SIG-M5 (cell line): ENCODE measurements at regions not wholly inside any gene's neighbourhood (a gene's known extent, or its start where the extent isn't known, plus 50 kb on each side); places are given as distances from the start of the nearest gene placed in this dataset.

Experiments used
- DNase-seq: peaks from one replicate; lab custom pipeline; 2025; lab: John Stamatoyannopoulos, UW

DNA sequence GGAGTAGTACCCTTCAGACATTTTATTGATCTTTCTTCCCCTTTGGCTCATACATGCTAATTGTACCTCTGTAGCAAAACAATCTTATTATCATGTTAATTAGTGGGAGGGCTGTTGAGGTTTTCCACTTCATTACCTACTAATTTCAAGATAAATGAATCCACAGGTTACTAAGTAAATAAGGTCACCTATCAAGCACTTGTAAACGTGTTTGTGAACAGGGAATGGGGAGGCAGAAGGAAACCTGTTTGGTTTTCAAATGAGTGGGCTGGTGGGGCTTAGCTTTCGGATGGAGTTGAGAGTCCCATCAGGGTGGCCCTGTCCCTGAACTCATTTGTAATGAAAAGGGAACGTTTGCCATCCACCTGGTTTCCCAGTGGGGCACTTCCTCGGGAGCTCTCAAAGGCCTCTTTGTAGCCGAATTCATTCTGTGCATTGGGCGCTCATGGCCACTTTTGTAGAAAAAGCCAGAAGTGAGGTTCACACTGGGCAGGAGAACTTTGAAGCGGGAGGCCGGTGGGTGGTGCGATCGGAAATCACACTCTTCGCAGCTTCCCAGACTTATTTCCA is 419.8 kb upstream of the NR2F2 start:
- DNase-seq, result no peak

DNA sequence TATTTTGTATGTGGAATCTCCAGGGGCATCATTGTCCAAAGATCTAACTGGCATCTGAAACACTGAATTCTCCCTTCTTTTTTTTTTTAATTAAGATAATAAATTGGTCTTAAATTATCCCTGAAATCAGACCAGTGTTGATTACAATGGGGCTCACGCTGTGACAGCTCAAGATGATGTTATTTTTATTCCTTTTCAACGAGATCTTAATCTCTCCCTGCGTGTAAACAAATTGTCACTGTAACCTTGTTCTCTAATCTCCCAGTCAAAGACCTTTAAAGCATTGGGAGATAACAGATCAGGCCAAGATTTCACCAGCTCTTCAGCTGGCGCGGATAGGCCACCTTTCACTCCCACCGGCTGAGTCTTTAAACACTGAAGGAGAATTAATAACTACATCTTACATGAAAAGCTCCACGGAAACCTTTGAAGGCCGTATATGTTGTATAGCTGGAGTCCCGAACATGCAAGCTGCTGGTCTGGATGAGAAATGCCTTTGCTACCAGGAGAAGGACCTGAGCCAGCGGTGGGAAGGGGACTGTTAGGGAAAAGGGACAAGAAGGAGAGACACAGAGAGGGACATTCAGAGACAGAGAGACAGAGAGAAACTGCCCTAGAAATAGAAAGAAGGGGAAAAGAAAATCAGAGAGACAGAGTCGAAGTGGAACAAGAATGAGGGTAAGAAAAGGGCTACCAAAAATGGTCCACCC is 418.8 kb upstream of the NR2F2 start:
- DNase-seq, result no peak

DNA sequence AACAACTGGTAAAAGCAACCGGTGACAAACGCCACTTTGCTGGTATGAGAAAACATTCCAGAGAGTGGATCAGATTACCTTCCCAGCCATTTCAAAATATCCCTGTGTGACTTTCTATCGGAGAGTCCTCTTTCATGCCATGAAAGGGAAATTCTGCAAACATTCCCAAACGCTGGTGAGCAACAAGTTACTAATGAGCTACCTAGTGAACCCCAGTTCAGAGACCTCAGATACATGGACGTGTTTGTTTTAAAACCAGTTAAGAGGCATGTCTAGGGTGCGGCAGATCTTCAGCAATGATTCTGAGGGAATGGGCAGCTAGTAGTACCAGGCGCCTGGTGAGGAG is 418.2 kb upstream of the NR2F2 start:
- no peak for DNase-seq

DNA sequence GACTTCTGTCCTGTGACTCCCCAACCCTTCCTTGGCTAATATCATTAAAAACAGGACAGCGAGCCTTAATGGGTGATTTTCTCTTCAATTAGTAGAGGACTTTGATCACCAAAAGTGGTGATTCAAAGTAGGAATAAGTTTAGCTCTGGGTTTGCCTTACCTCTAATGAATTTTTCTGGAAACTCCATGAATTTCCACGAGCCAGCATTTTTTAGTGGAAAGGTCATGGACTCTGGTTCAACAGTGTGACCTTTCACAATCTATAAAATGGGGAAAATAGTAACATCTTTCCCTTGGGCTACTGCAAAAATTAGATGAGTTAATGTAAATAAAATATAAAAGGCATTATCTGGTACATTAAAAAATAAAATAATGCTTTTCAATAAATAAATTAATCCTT is 417.8 kb upstream of the NR2F2 start:
- DNase-seq, result no peak

DNA sequence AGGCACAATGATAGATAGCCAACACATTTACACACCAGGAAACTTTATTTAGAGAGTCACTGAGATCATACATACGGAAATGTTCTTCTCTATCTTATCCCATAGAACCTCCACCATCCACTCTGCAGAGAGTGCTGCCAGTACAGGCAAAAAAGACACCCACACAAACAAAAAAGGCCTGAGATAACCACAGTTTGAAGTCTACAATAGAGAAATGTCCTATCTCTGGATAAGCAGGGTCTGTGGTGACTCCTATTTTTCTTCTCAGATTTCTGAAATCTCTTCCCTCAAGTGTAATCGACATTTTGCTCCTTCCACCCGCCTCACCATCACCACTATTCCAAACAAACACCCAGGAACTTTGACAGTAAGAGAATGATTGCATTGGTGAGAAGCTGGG is 413.9 kb upstream of the NR2F2 start:
- no peak for DNase-seq

DNA sequence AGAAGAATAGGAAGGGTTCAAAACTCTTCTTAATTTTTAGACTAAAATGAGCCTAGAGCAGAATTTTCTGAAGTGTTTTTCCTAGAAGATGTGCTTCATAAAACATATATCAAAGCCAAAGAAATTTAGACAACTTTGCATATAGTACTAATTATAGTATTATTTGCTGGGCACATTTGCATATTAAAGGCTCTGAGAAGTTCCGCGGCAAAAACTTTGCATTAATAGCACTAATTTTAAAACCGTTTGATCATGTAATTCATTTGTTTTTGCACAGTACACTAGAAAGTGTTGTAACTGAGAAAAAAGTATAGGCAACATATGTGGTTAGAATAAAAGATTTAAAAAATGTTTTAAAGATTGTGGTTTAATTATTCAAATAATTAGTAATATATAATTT is 412.0 kb upstream of the NR2F2 start:
- DNase-seq, result no peak

DNA sequence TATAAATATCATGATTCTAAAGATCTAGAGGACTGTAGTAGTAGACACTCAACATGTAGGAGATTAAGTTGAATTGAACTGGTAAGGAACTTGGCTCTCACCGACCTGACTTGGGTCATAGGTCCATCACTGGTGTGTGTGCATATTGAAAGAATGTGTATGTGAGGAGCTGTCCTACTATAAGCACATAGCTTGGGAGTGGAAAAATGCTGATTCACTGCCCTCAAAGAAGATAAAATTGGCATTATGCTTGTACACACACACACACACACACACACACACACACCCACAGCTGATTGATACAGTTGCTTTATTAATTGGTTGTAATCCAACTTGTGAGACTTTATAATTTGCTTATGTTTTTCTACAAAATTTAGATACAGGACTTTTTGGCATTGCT is 411.0 kb upstream of the NR2F2 start:
- no peak for DNase-seq

DNA sequence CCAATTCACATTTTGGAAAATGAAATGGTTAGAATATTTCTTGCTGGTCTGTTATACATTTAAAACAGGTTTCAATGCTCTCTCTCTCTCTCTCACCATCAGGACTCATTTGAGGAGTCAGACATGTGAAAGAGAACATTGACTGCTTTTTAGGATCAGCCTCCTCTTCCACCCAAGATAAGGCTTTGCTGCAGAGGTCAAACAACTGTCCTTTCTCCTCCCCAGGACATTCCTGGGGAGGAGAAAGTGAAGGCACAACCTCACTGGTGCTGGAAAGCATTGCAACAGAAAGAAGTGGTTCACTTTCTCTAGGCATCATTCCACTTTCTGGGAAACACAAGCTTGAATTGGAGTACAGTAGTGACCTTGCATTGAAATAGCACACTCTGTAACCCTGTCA is 409.1 kb upstream of the NR2F2 start:
- DNase-seq, result no peak

DNA sequence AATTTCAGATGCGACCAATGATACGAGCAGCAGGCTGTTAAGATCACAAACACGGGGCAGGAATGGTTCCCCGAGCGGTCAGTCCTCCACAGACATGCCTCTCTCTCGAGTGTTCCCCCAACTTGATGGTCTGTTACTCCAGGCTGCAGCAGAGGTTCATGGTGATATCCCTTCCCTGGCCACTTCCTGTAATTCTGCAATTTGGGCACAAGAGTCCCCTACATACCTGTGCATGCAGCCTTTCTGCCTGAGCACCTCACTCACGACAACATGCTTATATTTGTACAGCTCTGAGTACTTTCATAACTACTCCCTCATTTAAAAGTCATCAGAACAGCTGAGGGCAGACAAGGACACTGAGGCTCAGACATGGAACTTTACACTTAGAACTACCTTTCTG is 408.1 kb upstream of the NR2F2 start:
- no peak for DNase-seq

DNA sequence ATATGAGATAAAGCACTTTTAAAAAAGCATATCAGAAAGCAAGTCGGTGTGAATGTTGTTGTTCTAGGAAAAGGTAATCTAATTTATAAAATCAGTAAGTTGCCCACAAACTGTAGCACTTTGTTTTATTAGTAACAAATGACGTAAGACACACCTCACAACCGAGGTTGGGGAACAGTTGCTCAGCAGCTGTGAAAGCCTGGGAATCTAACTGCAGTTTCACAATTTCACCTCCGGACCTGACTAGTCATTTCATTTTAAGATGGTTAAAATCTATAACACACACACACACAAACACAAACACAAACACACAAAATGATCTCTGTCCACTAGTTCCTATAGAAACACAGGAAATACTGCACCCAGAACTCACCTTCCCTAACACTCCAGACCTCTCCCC is 406.7 kb upstream of the NR2F2 start:
- DNase-seq, result no peak

DNA sequence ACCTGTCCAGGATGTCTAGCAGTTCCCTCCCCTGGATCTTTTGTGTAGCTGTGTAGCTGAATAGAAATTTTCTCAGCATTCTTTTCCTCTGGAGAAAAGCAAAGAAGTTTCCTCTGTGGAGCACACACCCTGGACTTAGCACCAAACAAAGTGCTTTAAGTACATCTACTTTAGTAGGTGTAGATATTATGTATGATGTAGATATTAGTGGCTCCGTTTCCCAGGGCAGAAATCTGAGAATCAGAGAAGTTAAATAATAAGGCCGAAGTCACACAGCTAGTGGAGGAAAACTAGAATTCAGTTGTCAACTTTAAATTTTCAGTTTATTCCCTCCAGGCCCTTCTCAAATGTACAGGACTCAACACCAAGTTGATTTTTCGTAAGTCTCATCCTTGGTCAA is 401.7 kb upstream of the NR2F2 start:
- no peak for DNase-seq

DNA sequence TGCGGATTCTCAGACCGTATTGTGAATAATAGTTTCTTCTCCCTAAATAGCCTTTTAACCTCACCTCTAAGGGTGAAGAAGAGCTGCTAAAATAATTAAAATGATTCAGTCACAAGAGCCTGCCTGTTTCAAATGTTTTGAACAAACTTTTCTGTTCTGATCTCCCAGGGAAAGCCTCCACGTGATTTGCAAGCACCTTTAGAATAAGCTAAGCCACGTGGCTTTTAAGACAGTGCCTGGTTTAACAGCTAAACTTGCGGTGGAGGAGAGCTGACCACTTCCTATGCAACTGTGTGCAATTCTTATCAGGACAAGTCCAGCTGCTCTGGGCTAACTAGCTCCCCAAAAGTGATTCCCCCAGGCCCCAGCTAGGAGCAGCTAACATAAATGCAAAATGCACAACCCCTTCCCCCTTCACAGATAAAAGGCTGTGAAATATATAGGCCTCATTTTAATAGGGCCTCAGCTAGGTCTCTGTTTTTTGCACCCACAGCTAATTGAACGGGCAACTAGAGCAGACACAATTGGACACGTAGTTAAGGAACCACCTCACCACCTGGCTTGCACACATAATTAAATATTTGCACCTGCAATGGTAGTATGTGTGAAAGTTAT is 401.2 kb upstream of the NR2F2 start:
- no peak for DNase-seq

DNA sequence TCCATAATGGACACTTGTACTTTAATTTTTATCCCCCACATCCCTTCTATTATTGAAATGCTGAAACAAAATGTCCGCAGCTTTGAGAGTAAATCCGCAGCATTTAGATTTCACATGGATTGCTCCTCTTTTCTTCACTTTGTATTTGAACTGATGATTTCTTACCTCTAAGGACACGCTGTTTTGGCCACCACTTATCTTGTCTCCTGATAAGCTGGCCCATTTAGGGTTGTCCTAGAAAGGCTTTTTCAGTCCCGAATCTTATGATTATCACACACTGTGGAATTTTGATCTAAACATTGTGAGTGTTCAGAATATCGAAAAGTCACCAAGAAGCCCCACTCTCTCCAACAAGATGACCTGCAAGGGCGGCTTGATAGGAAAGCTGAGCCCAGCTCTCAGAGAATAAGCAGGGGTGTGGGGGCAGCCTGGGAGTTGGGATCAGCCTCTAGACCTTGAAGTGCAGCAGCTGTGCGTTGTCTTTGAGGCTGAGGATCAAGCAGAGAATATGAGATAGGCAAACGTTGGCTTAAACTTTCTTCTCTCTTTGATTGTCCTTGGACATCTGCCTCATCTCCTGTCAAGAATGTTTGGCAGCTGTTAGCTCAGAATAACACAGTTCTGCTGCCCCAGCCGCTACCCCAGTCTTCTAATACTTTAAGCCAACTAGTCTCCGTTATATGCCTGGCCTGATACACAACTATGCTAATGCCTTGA is 399.7 kb upstream of the NR2F2 start:
- no peak for DNase-seq

DNA sequence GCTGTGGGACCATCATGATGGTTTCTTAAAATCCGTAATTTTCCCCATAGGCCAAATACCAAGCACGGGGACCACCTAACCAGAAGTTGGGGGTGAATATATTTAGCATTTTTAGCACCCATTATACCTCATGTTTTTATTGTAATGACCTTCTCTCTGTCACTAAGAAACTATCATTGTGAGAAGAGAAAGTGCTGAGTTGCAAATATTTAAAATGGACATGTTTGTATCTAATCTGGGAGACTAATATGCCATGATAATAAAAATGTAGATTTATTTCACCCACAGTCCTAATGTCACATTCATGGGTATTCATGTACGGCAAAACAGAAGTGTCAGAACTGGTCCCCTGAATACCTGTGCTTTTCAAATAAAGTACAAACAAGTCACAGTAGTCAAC is 398.9 kb upstream of the NR2F2 start:
- no peak for DNase-seq

DNA sequence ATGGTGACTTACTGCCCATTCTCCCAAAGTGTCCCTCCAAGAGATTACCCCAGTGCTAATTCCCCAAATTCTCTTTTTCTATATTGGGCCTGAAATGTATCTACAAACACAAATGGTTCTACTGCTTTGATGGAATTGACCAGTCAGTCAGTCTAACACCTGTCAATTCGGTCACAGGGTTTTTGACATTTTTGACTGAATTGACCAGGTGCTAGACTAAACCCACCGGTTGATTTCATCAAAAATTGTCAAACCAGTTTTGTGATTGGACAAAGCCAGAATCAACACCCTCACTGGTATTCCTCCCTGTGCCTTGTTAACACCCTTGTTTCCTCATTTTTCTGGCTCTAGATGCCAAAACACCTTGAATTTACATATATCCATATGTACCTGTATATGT is 398.4 kb upstream of the NR2F2 start:
- DNase-seq, result no peak

DNA sequence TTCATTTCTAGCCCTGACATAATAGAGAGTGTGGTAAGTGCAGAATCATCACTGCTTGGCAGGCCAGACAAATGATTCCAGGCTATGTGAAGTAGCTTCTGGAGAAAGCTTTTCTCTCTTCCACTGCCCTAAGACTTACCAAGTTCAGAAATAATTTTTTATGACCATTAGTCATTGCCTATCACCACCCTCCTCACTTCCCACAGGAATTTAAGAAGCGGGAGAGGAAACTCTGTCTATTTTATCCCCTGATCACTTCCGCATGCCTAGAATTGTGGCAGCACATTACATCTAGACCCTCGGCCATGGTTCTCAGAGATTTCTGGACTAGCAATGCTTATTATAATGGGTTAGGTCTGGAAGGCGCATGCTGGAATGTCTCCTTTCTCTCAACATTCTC is 397.8 kb upstream of the NR2F2 start:
- no peak for DNase-seq

DNA sequence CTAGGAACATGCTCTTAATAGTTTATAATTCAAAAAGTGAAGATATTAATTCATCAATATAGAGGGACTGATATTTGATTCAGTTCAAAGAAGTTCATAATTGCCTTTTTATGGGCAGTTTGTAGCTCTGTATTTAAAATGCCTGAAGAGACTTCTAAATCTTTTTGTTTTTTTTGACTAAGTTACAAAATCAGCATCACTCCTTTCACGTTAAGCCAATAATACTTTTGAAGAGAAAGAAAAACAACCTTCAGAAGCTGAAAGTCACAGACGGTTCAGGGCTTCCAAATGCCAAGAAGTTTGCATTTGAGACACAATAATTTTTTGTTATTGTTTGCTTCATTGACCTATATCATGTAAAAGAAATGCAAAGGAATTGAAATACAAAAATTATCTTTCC is 394.6 kb upstream of the NR2F2 start:
- no peak for DNase-seq

DNA sequence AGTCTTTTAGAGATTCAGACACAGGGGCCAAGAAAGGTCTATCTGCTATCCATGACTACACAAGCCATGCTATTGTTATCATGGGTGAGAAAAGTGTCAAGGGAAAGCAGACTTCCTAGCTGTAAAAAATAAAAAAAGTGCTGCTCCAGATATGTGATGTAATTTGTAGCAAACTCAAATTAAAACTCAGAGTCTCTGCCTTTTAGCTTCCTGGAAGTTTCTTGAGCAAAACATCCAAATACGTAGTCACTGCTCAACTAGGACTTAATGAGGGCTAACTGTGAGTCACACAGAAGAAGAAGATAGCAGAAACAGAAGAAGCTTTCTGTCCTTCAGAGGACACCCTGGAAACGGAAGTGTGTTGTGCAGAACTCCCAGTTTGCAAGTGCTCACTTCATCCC is 393.4 kb upstream of the NR2F2 start:
- no peak for DNase-seq

DNA sequence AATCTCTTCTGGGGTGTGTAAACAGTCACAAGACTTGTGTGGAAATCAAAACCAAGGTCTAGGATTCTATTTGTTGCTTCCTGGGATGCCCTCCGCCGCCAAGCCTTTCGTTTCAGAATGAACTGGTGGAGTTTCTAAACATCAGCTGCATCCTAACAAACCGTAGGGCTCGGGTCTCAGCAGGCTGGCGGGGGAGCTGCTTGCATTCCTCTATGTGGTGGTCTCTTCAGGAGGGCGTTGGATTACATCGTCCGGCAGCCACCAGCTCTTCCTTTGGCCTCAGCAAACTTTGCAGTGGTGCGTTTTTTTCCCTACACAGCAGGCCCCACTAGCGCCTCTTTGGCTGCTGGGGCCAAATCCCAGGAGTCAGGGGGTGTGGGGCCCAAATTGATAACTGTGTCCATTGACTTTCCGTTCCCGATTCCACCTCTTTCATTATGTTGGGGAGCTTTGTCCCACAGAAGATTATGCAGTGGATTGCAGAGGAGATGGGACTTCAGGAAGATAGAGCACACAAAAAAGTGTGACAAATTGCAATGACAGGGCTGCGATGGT is 390.0 kb upstream of the NR2F2 start:
- DNase-seq, result no peak

DNA sequence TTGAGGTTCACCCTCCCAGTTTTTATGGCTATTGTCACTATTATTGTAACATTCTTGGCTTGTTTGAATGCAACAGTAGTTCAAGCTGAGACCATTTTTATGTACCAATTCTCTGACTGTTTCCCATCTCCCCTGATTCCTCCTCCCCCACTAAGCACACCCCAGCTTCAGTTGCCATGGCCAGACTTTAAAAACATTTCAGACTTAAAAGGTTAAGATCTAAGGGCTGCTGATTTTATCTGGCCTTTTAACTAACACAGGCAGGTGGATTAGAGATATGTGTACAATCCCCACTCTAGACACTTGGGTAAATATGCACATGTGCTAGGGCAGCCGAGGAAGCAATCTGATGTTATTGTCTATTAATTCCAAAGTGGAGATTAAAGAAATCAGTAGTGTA is 386.3 kb upstream of the NR2F2 start:
- no peak for DNase-seq

DNA sequence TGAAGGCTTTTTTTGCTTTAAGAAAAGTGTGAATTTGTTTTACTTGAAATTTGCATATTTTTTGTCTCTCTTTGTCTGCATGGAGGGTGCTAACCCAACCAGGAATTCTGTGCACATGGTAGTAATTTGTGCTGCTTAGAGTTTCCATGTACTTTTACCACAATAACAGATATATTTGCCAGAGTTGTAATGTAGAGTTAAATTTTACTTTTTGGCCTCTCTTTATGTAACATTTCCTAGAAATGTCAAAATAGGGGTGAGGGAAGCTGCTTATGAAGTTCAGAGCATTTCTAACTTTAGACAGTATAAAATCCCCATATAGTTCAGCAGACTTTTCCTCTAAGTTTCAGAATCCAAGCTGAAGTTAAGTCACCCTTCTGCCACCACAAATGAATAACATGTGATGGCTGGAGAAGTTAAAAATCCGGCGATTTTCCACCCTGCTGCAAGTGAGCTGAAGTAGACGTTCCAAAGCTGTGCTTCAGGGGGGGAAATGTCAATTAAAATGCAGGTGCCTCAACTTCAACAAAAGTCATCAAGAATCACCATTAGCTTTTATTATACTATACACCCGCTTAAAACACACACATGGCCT is 385.7 kb upstream of the NR2F2 start:
- no peak for DNase-seq

DNA sequence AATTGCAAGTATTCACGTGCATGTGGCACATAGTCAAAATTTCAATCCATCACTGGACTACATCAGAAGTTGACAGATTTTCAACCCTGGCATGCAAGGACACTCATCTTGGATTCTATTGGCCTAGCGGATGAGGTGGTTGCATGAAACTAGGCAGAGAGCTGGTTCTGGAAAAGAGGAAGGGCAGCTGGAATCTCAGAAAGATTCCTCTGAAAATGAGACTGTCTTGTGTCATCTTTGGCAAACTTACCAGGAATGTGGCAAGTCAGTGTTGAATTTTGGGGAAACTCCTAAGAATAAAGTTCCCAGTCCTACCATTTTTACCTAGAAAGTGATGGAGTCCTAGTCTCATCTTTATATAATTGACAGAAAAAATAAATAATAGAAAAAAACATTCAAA is 384.3 kb upstream of the NR2F2 start:
- no peak for DNase-seq

DNA sequence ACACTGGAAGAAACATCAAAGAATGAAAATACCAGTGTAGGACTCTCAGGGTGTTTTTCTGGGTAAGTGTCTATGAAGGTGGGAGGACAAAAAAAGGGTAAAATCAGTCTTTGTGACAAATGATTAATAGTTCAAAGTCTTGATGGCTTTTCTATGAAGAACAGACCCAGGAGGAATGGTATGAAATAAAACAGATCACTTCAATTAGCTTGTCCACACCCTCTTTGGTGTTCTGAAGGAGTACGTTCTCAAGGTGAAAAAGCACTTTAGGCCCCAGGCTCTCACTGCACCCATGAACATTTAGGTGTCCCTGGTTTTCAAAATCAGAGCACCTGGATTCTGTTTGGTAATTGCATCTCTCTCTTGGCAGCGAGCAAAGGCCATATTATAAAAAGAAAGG is 383.6 kb upstream of the NR2F2 start:
- no peak for DNase-seq
